B cell (primary cell): ENCODE measurements at regions not wholly inside any gene's neighbourhood (a gene's known extent, or its start where the extent isn't known, plus 50 kb on each side); places are given as distances from the start of the nearest gene placed in this dataset.
"Not testable (repeated sequence)": the region's sequence is repeated elsewhere in the genome, so short reads cannot be mapped to it uniquely, and the experiment has no call there.

ENCODE experiments used
- ATAC-seq: fragments of 200-7000 bp; cut with Tn5 transposase; one replicate; pipeline ENCODE4 v1.10.0; 2021; ENCODE audit warnings: low read depth, mild to moderate bottlenecking, moderate number of reproducible peaks, moderate library complexity
- CTCF ChIA-PET: fragments of 350-600 bp; sonication (Branson Sonifier 250); formaldehyde crosslinking; loops from one replicate; lab custom pipeline; 2021; ENCODE audit warnings: antibody characterized with exemption, inconsistent platforms; lab: Charles Lee
- POLR2A ChIA-PET: fragments of 350-600 bp; sonication (Branson Sonifier 250); formaldehyde crosslinking; loops from one replicate; lab custom pipeline; 2021; ENCODE audit warnings: antibody characterized with exemption; lab: Charles Lee
- DNase-seq: peaks from one replicate; pipeline ENCODE4 v3.0.0; 2013
- H2AFZ ChIP-seq: 2 replicates; pipeline ENCODE4 v1.6.1; 2012; ENCODE audit warnings: mild to moderate bottlenecking, low read depth, low read length; ENCODE audit not compliant: insufficient read depth, poor library complexity, severe bottlenecking
- H3K27ac ChIP-seq, 2 donors: 1 replicate in 1 of 2; 2 replicates in 1 of 2; pipeline ENCODE4 v1.5.1; 2012 to 2013; ENCODE audit warnings: low read length in 2 of 2, mild to moderate bottlenecking in 2 of 2, moderate library complexity in 1 of 2
- H3K27me3 ChIP-seq, 4 experiments: fragments of 200-600 bp in 1 of 4; sonication (generic) in 1 of 4; replicated peaks in 1 of 4; 1 replicate in 2 of 4; 2 replicates in 2 of 4; pipeline versions ENCODE4 v1.6.1 to v1.7.0; 2013 to 2016; ENCODE audit warnings: low read length in 3 of 4, mild to moderate bottlenecking in 2 of 4, mixed read lengths in 1 of 4, moderate library complexity in 1 of 4; ENCODE audit not compliant: insufficient read depth in 4 of 4, control insufficient read depth in 3 of 4; ENCODE audit errors: control extremely low read depth in 1 of 4
- H3K36me3 ChIP-seq, 2 experiments: replicated peaks in 1 of 2; 1 replicate in 1 of 2; 2 replicates in 1 of 2; pipeline versions ENCODE4 v1.6.1 to v1.7.1; 2013; ENCODE audit warnings: low read length in 1 of 2; ENCODE audit not compliant: insufficient read depth in 2 of 2, control insufficient read depth in 1 of 2; ENCODE audit errors: control extremely low read depth in 1 of 2, extremely low read depth in 1 of 2
- H3K4me1 ChIP-seq, 2 donors: fragments of 200-600 bp in 1 of 2; sonication (generic) in 1 of 2; 1 replicate in 1 of 2; 2 replicates in 1 of 2; pipeline versions ENCODE4 v1.5.1 to v1.6.1; 2013 to 2017; ENCODE audit warnings: low read length in 2 of 2; ENCODE audit not compliant: control insufficient read depth in 2 of 2, insufficient read depth in 2 of 2
- H3K4me2 ChIP-seq: replicated peaks from 2 replicates; pipeline ENCODE3; 2012; ENCODE audit warnings: mild to moderate bottlenecking, low read depth, low read length; ENCODE audit not compliant: poor library complexity, severe bottlenecking
- H3K4me3 ChIP-seq, 5 experiments: fragments of 200-600 bp in 1 of 5; sonication (generic) in 1 of 5; 1 replicate in 3 of 5; 2 replicates in 2 of 5; pipeline versions ENCODE4 v1.5.1 to v1.7.0; 2011 to 2016; ENCODE audit warnings: low read length in 4 of 5, mild to moderate bottlenecking in 4 of 5, low read depth in 2 of 5, control low read depth in 1 of 5, moderate library complexity in 1 of 5; ENCODE audit not compliant: insufficient read depth in 1 of 5; ENCODE audit errors: control extremely low read depth in 1 of 5, extremely low read depth in 1 of 5
- H3K79me2 ChIP-seq: fragments of 200-600 bp; sonication (generic); one replicate; pipeline ENCODE4 v1.6.0; 2016; ENCODE audit warnings: low read length; ENCODE audit not compliant: control insufficient read depth, insufficient read depth
- H3K9ac ChIP-seq: fragments of 200-600 bp; sonication (generic); 2 replicates; pipeline ENCODE4 v1.6.1; 2017; ENCODE audit warnings: mild to moderate bottlenecking, low read length, moderate library complexity
- H3K9me3 ChIP-seq, 3 donors: one replicate each; pipeline versions ENCODE4 v1.6.1 to v1.7.1; 2013; ENCODE audit warnings: low read length in 2 of 3; ENCODE audit not compliant: control insufficient read depth in 2 of 3, insufficient read depth in 1 of 3; ENCODE audit errors: control extremely low read depth in 1 of 3
- H4K20me1 ChIP-seq: 2 replicates; pipeline ENCODE4 v1.6.0; 2012; ENCODE audit warnings: mild to moderate bottlenecking, low read length; ENCODE audit not compliant: insufficient read depth, control insufficient read depth, poor library complexity, severe bottlenecking
- H3K27ac Mint-ChIP-seq: one replicate; pipeline ENCODE4 v1.8.0; 2021; ENCODE audit warnings: mixed read lengths
- H3K27me3 Mint-ChIP-seq: one replicate; pipeline ENCODE4 v1.8.0; 2021; ENCODE audit warnings: mixed read lengths
- H3K4me1 Mint-ChIP-seq: one replicate; pipeline ENCODE4 v1.8.0; 2021; ENCODE audit warnings: mixed read lengths
- H3K4me3 Mint-ChIP-seq: one replicate; pipeline ENCODE4 v1.8.0; 2021; ENCODE audit warnings: mixed read lengths
- H3K9me3 Mint-ChIP-seq: one replicate; pipeline ENCODE4 v1.8.0; 2022; ENCODE audit warnings: mixed read lengths; ENCODE audit not compliant: insufficient read depth
- CTCF ChIP-seq: fragments of 200-600 bp; IDR thresholded peaks from one replicate; pipeline ENCODE4 v1.8.0; 2022; ENCODE audit warnings: antibody characterized with exemption, mild to moderate bottlenecking
- EZH2 ChIP-seq: IDR thresholded peaks from 2 replicates; pipeline ENCODE4 v1.6.1; 2012; ENCODE audit warnings: borderline replicate concordance, low read depth, mild to moderate bottlenecking, moderate library complexity, low read length; ENCODE audit not compliant: insufficient read depth, poor library complexity, severe bottlenecking
- WGBS: methylation state at CpG from one replicate; pipeline ENCODE4 v1.1.5; 2013; ENCODE audit warnings: missing lambda C conversion rate; ENCODE audit not compliant: insufficient coverage; 5-methylcytosine and 5-hydroxymethylcytosine counted together
- intact Hi-C: fragments of 100-400 bp; cut with micrococcal nuclease; formaldehyde crosslinking; loops from one replicate; pipeline ENCODE4 v1.10.0; 2022

- WGBS, result 98% methylated on average over 5 of the region's 7 CpGs
- no peak overlapping the region for H3K27ac ChIP-seq
- no peak overlapping the region for H3K4me3 ChIP-seq
- peaks cover 0 to 7% (median 1%) of the 10 kb centered on the region in 4 experiments for H3K27me3 ChIP-seq
- Mint-ChIP-seq H3K27me3 (peaks cover 32% of the 10 kb centered on the region), H3K4me1 (peaks cover 2% of the 10 kb centered on the region), H3K27ac (no peak overlapping the region), H3K9me3 (no peaks in the 10 kb centered on the region), H3K4me3 (no peak overlapping the region)
- TF ChIP-seq EZH2, result no peak
- no peak for TF ChIP-seq CTCF
- H3K9ac ChIP-seq, result no peak overlapping the region
- H3K79me2 ChIP-seq, result no peaks in the 10 kb centered on the region
- DNase-seq (no peak), ATAC-seq (no peak)
- CTCF ChIA-PET, result no interaction called here
- H2AFZ ChIP-seq, result no peak overlapping the region
- H4K20me1 ChIP-seq, result no peaks in the 10 kb centered on the region
- no peak overlapping the region for H3K4me2 ChIP-seq
- H3K9me3 ChIP-seq, result no peaks in the 10 kb centered on the region
- H3K4me1 ChIP-seq, result no peaks in the 10 kb centered on the region
- H3K36me3 ChIP-seq, result no peaks in the 10 kb centered on the region
- intact Hi-C loops, result no loop called here
- POLR2A ChIA-PET, result no interaction called here
Observed at GRCh38 chr4:3623106-3623505, 90.9 kb upstream of the LRPAP1 start.

GRCh38 chr4:3620365-3620764 lies 88.1 kb upstream of the LRPAP1 start:
- H3K9me3 Mint-ChIP-seq, H3K4me1 Mint-ChIP-seq, H3K4me2 ChIP-seq, H3K36me3 ChIP-seq, H2AFZ ChIP-seq, H4K20me1 ChIP-seq, H3K4me1 ChIP-seq, ATAC-seq, H3K79me2 ChIP-seq, H3K4me3 ChIP-seq, DNase-seq, H3K9me3 ChIP-seq, intact Hi-C loops, H3K27ac ChIP-seq, CTCF ChIA-PET, H3K9ac ChIP-seq, H3K27ac Mint-ChIP-seq, H3K27me3 ChIP-seq, POLR2A ChIA-PET, H3K4me3 Mint-ChIP-seq: not testable (repeated sequence)
- peaks cover 36% of the 10 kb centered on the region for H3K27me3 Mint-ChIP-seq
- 60% methylated on average over 1 of the region's 6 CpGs for WGBS

GRCh38 chr4:3619698-3620097 lies 87.5 kb upstream of the LRPAP1 start:
- H3K4me3 Mint-ChIP-seq, POLR2A ChIA-PET, H2AFZ ChIP-seq, H3K79me2 ChIP-seq, H4K20me1 ChIP-seq, H3K4me3 ChIP-seq, H3K9ac ChIP-seq, ATAC-seq, H3K36me3 ChIP-seq, H3K27me3 ChIP-seq, H3K4me1 ChIP-seq, H3K9me3 ChIP-seq, CTCF ChIA-PET, DNase-seq, H3K4me2 ChIP-seq, intact Hi-C loops, H3K27ac ChIP-seq, H3K27ac Mint-ChIP-seq, H3K9me3 Mint-ChIP-seq, H3K4me1 Mint-ChIP-seq: not testable (repeated sequence)
- WGBS, result 60% methylated on average over 1 of the region's 4 CpGs
- peaks cover 32% of the 10 kb centered on the region for H3K27me3 Mint-ChIP-seq
